Lower leg skin (tissue), 3 donors: ENCODE measurements at regions not wholly inside any gene's neighbourhood (a gene's known extent, or its start where the extent isn't known, plus 50 kb on each side); places are given as distances from the start of the nearest gene placed in this dataset.

Experiments used
- CTCF ChIP-seq, 3 donors: fragments of 450-650 bp; IDR thresholded peaks; one replicate each; pipeline ENCODE4 v1.5.1; 2016; ENCODE audit warnings: antibody characterized with exemption in 3 of 3, mild to moderate bottlenecking in 3 of 3, moderate library complexity in 2 of 3
- POLR2A ChIP-seq, 2 donors: fragments of 450-650 bp; IDR thresholded peaks; one replicate each; pipeline ENCODE4 v1.6.1; 2016 to 2017; ENCODE audit warnings: antibody characterized with exemption in 2 of 2, mild to moderate bottlenecking in 1 of 2, moderate library complexity in 1 of 2

GRCh38 chr13:80133631-80134261, 207.2 kb downstream of the SPRY2 start:
- no peak for TF ChIP-seq CTCF (IDR thresholded peaks at IDR 0.05)
- TF ChIP-seq POLR2A (IDR thresholded peaks at IDR 0.05): no peak
